ENCODE measurements at regions not wholly inside any gene's neighbourhood (a gene's known extent, or its start where the extent isn't known, plus 50 kb on each side); places are given as distances from the start of the nearest gene placed in this dataset.
"Not testable (repeated sequence)": the region's sequence is repeated elsewhere in the genome, so short reads cannot be mapped to it uniquely, and the experiment has no call there.

- TF ChIP-seq, protein P1, sequence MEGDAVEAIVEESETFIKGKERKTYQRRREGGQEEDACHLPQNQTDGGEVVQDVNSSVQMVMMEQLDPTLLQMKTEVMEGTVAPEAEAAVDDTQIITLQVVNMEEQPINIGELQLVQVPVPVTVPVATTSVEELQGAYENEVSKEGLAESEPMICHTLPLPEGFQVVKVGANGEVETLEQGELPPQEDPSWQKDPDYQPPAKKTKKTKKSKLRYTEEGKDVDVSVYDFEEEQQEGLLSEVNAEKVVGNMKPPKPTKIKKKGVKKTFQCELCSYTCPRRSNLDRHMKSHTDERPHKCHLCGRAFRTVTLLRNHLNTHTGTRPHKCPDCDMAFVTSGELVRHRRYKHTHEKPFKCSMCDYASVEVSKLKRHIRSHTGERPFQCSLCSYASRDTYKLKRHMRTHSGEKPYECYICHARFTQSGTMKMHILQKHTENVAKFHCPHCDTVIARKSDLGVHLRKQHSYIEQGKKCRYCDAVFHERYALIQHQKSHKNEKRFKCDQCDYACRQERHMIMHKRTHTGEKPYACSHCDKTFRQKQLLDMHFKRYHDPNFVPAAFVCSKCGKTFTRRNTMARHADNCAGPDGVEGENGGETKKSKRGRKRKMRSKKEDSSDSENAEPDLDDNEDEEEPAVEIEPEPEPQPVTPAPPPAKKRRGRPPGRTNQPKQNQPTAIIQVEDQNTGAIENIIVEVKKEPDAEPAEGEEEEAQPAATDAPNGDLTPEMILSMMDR (IDR thresholded peaks at IDR 0.05; ENCODE audit: unreplicated experiment in 3 of 3), result no peak
- Mint-ChIP-seq H3K4me3 (no peak overlapping the region), H3K27ac (peak overlapping the region in 2 of 3 experiments; percentile 15 to 28), H3K36me3 (ENCODE audit: low read depth) (no peaks in the 10 kb centered on the region), H3K27me3 (ENCODE audit: low read depth) (peaks cover 10% of the 10 kb centered on the region), H3K9me3 (no peaks in the 10 kb centered on the region), H3K4me1 (peaks cover 39% of the 10 kb centered on the region)
Measured at GRCh38 chr12:67892259-67893021, 96.8 kb upstream of the IFNG-AS1 start.

GRCh38 chr12:67893022-67893580, 96.1 kb upstream of the IFNG-AS1 start:
- H3K9me3 Mint-ChIP-seq, result no peaks in the 10 kb centered on the region
- TF ChIP-seq, protein P1 (IDR thresholded peaks at IDR 0.05; ENCODE audit: unreplicated experiment in 3 of 3), result no peak
- H3K27me3 Mint-ChIP-seq (ENCODE audit: low read depth), result peaks cover 10% of the 10 kb centered on the region
- H3K27ac Mint-ChIP-seq, result peak overlapping the region in 2 of 3 experiments; percentile 15 to 28
- H3K4me1 Mint-ChIP-seq, result peaks cover 39% of the 10 kb centered on the region
- H3K36me3 Mint-ChIP-seq (ENCODE audit: low read depth), result no peaks in the 10 kb centered on the region
- no peak overlapping the region for H3K4me3 Mint-ChIP-seq

GRCh38 chr12:67900418-67900817, 88.8 kb upstream of the IFNG-AS1 start:
- not testable (repeated sequence) for H3K4me3 Mint-ChIP-seq; H3K27ac Mint-ChIP-seq; H3K4me1 Mint-ChIP-seq; H3K27me3 Mint-ChIP-seq (ENCODE audit: low read depth); H3K36me3 Mint-ChIP-seq (ENCODE audit: low read depth); H3K9me3 Mint-ChIP-seq

GRCh38 chr12:67909091-67909531, 80.1 kb upstream of the IFNG-AS1 start:
- Mint-ChIP-seq H3K36me3 (ENCODE audit: low read depth) (peaks cover 4% of the 10 kb centered on the region), H3K9me3 (peaks cover 6% of the 10 kb centered on the region), H3K4me1 (peaks cover 41% of the 10 kb centered on the region), H3K27ac (peak overlapping the region in 2 of 3 experiments; percentile 15 to 42), H3K27me3 (ENCODE audit: low read depth) (no peaks in the 10 kb centered on the region), H3K4me3 (no peak overlapping the region)
- TF ChIP-seq, protein P1 (IDR thresholded peaks at IDR 0.05; ENCODE audit: unreplicated experiment in 3 of 3), result no peak

DNA sequence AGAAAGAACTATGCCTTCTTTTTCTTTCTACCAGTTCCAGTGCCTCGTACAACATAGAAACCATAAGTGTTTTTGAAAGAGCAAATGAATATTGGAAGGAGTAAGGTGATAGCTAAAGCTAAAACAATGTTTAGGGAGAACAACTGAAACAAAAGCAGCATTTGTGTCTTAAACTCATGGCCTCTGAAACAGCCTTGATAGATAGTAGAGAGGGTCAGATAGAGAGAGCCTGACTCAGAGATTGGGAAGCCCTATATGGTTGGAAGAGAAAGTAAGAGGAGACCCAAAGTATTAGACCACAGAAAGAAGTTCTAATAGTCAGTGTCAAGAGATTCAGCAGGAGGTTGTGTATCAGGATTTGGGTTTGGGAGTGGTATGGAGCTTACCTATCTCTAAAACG, 79.6 kb upstream of the IFNG-AS1 start:
- TF ChIP-seq, protein P1 (IDR thresholded peaks at IDR 0.05; ENCODE audit: unreplicated experiment in 3 of 3), result no peak
- Mint-ChIP-seq H3K9me3 (peaks cover 6% of the 10 kb centered on the region), H3K36me3 (ENCODE audit: low read depth) (peaks cover 4% of the 10 kb centered on the region), H3K4me3 (no peak overlapping the region), H3K27ac (peak overlapping the region; percentile 15 to 42 (median 42)), H3K4me1 (peaks cover 41% of the 10 kb centered on the region), H3K27me3 (ENCODE audit: low read depth) (no peaks in the 10 kb centered on the region)

DNA sequence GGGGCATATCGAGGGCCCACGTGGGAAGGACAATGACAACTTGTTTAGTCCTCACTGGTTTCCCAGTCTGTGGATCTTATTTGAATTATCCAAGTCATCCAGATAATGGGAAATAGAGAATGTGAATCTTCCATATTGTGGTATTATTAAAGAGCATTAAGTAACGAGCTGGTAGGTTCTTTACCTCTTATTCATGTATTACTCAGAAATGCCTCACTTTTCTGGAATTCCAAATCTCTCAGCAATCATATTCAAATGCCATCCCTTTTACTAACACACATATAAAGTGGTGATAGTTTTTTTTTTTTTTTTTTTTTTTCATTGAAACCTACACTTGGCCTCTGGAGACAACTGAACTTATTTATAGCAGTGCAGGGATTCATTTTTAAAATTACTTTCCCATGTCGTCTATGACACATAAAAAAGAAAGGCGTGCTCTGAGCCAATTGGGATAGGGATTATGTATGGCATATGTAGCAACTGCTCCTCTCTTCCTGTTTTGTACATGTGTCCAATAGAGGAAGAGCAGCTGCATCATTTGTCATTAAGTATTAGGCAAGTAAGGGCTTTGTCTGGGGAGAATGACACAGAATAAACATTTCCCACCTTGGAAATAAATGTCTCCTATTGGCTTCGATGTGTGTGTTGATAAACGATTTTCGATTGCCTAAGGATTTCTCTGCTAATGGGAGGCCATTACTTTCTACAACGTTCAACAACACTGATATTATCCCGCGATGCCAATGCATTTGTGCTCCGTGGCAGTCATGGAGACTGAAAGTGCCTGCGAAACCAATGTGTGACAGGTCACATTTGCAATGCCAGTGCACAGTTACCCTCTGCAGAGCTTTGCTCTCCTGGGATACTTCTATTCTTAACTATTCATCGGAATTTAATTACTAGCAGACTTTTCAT, 78.6 kb upstream of the IFNG-AS1 start:
- H3K27me3 Mint-ChIP-seq (ENCODE audit: low read depth), result no peaks in the 10 kb centered on the region
- TF ChIP-seq, protein P1 (IDR thresholded peaks at IDR 0.05; ENCODE audit: unreplicated experiment in 3 of 3), result no peak
- H3K9me3 Mint-ChIP-seq, result peaks cover 6% of the 10 kb centered on the region
- peaks cover 41% of the 10 kb centered on the region for H3K4me1 Mint-ChIP-seq
- H3K36me3 Mint-ChIP-seq (ENCODE audit: low read depth), result peaks cover 4% of the 10 kb centered on the region
- H3K4me3 Mint-ChIP-seq, result no peak overlapping the region
- peak overlapping the region; percentile 14 to 59 (median 53) for H3K27ac Mint-ChIP-seq
